Chondrocyte (in vitro differentiated cells): ENCODE measurements at regions not wholly inside any gene's neighbourhood (a gene's known extent, or its start where the extent isn't known, plus 50 kb on each side); places are given as distances from the start of the nearest gene placed in this dataset.

Source experiments
- DNase-seq: peaks from one replicate; pipeline ENCODE4 v3.0.0; 2021; ENCODE audit warnings: mixed read lengths, low spot score
- H3K27ac Mint-ChIP-seq: one replicate; pipeline ENCODE4 v1.8.0; 2021; ENCODE audit warnings: mild to moderate bottlenecking, moderate library complexity, mixed read lengths; ENCODE audit not compliant: unreplicated experiment
- H3K27me3 Mint-ChIP-seq: 2 replicates; pipeline ENCODE4 v1.8.0; 2021; ENCODE audit warnings: low read depth, mixed read lengths
- H3K36me3 Mint-ChIP-seq: 2 replicates; pipeline ENCODE4 v1.8.0; 2021; ENCODE audit warnings: low read depth, mixed read lengths
- H3K4me1 Mint-ChIP-seq: 2 replicates; pipeline ENCODE4 v1.8.0; 2021; ENCODE audit warnings: low read depth, mild to moderate bottlenecking, mixed read lengths
- H3K4me3 Mint-ChIP-seq: one replicate; pipeline ENCODE4 v1.8.0; 2021; ENCODE audit warnings: mild to moderate bottlenecking, moderate library complexity, mixed read lengths; ENCODE audit not compliant: unreplicated experiment
- H3K9me3 Mint-ChIP-seq: 2 replicates; pipeline ENCODE4 v1.8.0; 2021; ENCODE audit warnings: low read depth, mixed read lengths
- CTCF ChIP-seq: fragments of 200-600 bp; sonication (generic); IDR thresholded peaks from 2 replicates; pipeline ENCODE4 v1.5.0; 2021; ENCODE audit warnings: antibody characterized with exemption, mild to moderate bottlenecking, moderate library complexity

- Mint-ChIP-seq H3K36me3 (peaks cover 1% of the 10 kb centered on the region), H3K9me3 (peaks cover 6% of the 10 kb centered on the region), H3K4me1 (peaks cover 13% of the 10 kb centered on the region), H3K4me3 (no peak overlapping the region), H3K27ac (no peak overlapping the region), H3K27me3 (no peaks in the 10 kb centered on the region)
- DNase-seq, result no peak
- TF ChIP-seq CTCF, result no peak
Measured at GRCh38 chr15:95912728-95913127, 417.8 kb upstream of the NR2F2 start.

GRCh38 chr15:95916568-95916967 lies 413.9 kb upstream of the NR2F2 start:
- TF ChIP-seq CTCF, result no peak
- DNase-seq, result no peak
- H3K36me3 Mint-ChIP-seq, result no peaks in the 10 kb centered on the region
- no peak overlapping the region for H3K4me3 Mint-ChIP-seq
- no peaks in the 10 kb centered on the region for H3K27me3 Mint-ChIP-seq
- H3K4me1 Mint-ChIP-seq, result peaks cover 12% of the 10 kb centered on the region
- no peak overlapping the region for H3K27ac Mint-ChIP-seq
- H3K9me3 Mint-ChIP-seq, result peaks cover 6% of the 10 kb centered on the region

- no peaks in the 10 kb centered on the region for H3K4me1 Mint-ChIP-seq
- TF ChIP-seq CTCF, result no peak
- no peaks in the 10 kb centered on the region for H3K36me3 Mint-ChIP-seq
- H3K27ac Mint-ChIP-seq, result no peak overlapping the region
- no peaks in the 10 kb centered on the region for H3K9me3 Mint-ChIP-seq
- no peak overlapping the region for H3K4me3 Mint-ChIP-seq
- no peak for DNase-seq
- no peaks in the 10 kb centered on the region for H3K27me3 Mint-ChIP-seq
Measured at GRCh38 chr15:95918525-95918924, 412.0 kb upstream of the NR2F2 start.

GRCh38 chr15:95919460-95919859 lies 411.0 kb upstream of the NR2F2 start:
- Mint-ChIP-seq H3K36me3 (no peaks in the 10 kb centered on the region), H3K4me1 (no peaks in the 10 kb centered on the region), H3K4me3 (no peak overlapping the region), H3K9me3 (no peaks in the 10 kb centered on the region), H3K27ac (no peak overlapping the region), H3K27me3 (no peaks in the 10 kb centered on the region)
- no peak for DNase-seq
- TF ChIP-seq CTCF, result no peak

- Mint-ChIP-seq H3K27ac (no peak overlapping the region), H3K9me3 (no peaks in the 10 kb centered on the region), H3K4me1 (no peaks in the 10 kb centered on the region), H3K4me3 (no peak overlapping the region), H3K36me3 (no peaks in the 10 kb centered on the region), H3K27me3 (no peaks in the 10 kb centered on the region)
- no peak for TF ChIP-seq CTCF
- no peak for DNase-seq
Measured at GRCh38 chr15:95921404-95921803, 409.1 kb upstream of the NR2F2 start.
